Stimulated activated CD4-positive, alpha-beta T cell treated with anti-CD3 and anti-CD28 coated beads, TNF-alpha, amount 100 ng/mL, for 24 hours (primary cell): ENCODE measurements at regions not wholly inside any gene's neighbourhood (a gene's known extent, or its start where the extent isn't known, plus 50 kb on each side); places are given as distances from the start of the nearest gene placed in this dataset.
"Not testable (repeated sequence)": the region's sequence is repeated elsewhere in the genome, so short reads cannot be mapped to it uniquely, and the experiment has no call there.

Source experiments
- DNase-seq, 3 experiments: peaks; one replicate each; pipeline ENCODE4 v3.0.0-alpha.2; 2020; ENCODE audit warnings: low read depth in 3 of 3

- DNase-seq, result no peak
Observed at GRCh38 chr5:154589511-154589910, 111.5 kb upstream of the HAND1 start.

- not testable (repeated sequence) for DNase-seq
Observed at GRCh38 chr5:154588833-154589425, 110.9 kb upstream of the HAND1 start.

DNA sequence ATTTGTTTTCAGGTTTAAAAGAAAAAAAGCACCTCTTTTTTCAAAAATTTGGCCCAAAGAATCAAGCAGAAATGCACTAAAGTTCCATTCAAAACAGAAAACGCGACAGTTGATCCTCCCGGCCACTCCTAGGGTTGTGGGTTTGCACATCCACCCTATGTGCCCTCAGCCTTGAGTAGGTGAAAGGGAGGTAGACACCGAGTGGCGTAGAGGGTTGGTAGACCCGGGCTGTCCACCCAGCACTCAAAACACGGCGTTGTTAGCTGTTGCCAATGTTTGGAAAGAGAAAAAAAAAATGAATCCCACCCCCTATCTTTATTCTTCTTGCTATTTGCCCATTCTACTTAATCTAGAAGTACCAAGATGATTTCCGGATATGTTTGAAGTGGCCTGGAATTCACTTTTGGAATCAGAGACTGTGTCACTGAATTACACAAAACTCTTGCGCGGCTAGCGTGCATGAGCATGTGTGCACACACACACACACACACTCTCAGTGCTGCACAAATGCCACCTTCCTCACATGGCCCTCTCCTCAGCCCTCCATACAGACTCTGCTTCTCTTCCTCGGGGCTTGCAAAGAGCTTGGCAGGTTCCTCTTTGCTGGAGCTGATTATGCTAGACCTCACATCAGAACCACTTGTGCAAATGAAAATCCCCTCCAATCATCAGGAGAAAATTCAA is 110.2 kb upstream of the HAND1 start:
- no peak for DNase-seq

DNA sequence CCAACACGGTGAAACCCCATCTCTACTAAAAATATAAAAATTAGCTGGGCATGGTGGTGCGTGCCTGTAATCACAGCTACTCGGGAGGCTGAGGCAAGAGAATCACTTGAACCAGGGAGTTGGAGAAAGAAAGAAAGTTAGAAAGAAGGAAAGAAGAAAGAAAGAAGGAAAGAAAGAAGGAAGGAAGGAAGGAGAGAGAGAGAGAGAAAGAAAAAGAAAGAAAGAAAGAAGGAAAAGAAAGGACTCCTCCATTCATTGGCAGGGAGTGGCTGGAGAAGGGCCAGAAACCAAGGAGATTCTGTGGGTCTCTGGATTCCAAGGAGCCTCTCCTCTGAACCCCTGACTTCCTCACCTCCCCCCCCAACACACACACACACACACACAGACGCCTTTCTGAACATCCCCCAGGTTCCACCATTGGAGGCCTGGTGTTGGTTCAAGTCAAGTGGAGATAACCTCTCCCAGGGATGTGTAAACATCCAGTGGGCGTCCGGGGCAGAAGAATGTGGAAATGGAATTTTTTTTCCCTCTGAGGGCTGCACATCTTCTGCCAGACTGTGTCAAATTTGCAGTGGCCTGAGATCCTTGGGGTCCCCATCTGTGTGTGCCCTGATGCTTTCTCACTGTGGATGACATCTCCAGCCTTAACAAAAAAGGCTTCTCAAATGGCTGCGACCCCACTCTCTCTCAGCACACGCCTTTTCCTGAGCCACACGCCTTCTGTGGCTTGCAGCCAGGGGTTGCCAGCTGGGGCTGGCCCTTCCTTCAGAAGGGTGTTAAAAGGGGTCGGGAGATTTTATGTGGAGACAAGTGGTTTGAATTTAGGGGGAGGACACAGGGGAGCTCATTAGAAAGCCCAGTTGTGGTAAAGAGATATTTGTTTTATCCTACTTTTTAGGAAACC is 109.3 kb upstream of the HAND1 start:
- DNase-seq, result no peak

GRCh38 chr5:154583671-154584177 is 105.7 kb upstream of the HAND1 start:
- no peak for DNase-seq

DNA sequence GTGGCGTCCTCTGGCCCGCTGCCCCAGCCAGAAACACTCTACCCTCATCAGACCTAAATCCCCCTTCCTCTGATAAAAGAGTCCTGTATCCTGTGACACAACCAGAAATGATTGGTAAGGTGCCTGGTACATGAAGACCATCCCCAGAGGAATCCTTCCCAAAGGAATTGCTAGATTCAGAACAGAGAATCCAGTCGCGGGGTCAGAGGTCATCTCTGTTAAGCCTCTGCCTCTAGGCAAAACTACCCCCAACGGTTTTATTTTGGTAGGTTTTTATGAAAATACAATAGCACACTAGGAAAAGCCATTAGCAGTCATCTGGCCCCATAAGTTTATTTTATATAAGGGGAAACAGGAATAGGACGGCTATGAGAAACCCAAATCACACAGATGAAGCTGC is 102.4 kb upstream of the HAND1 start:
- DNase-seq, result no peak

- DNase-seq, result no peak
Observed at GRCh38 chr5:154577416-154577815, 99.4 kb upstream of the HAND1 start.

DNA sequence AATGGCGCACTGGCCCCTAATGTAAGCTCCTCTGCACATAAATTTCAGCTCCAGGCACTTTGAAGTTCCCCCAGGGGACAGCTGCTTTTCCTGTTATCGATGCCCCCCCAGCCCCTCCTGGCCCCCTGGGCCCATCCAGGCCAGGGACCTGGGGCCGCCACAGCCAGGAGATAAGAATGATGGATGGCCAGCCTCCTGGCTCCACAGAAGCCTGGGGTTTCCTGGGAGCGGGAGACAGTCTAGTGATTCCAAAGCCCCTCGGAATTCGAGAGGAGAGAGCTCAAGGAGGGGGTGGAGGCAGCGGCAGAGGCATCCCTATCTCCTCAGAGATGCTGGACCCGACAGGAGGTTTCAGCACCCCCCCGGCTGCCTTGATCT is 98.4 kb upstream of the HAND1 start:
- no peak for DNase-seq

DNA sequence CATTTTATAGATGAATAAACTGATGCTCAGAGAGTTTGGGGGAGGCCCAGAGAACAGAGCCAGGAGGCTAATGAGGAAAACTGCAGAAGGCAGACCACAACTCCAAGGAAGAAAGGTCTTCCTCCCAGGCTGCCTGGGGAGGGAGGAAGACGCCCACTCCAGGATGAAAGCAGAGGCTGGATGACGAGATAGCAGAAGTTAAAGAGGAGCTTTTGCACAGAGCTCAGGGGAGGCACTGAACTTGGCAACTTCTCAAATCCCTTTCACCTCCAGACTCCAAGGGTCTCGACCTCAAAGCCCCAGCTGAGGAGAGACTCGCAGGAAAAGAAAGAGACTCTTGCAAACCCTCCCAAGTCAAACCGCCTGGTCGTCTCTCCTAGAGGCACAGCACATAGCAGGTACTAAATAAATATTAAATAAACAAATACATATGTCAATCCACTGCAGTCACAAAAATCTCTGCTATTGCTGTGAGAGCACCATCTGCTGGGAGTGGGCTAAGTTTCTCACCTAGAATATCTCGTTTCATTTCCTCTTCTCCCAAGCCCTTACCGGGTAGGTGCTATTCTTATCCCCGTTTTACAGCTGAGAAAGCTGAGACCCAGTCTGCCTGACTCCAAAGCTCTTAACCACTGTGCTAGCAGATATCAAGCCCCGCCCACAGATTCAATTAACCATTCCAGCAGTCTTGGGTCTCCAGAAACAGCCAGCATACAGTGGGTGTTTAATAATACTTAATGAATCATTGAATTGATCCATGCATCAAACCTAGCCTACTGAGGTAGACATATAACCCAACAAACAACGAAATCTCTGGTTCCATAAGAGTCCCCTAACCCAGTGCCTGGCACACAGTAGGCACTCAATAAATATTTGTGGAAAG is 97.8 kb upstream of the HAND1 start:
- no peak for DNase-seq

DNA sequence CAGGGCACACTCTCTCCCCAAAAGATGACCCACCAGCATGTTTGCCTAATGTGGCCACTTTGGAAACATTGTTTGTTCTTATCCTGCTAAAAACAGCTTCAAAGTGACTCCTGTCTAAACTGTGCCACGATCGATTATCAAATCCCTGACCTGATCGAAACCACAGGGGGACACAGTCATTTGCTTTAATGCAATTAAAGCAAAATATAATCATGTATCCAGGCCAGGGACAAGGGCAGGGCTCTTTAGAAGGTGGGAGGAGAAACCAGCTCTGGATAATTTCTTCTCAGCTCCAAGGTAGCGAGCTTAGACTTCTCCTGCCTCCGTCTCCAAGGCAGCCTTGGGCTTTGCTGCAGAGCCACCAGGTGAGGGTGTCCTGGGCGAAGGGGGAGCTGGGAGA is 95.0 kb upstream of the HAND1 start:
- no peak for DNase-seq

DNA sequence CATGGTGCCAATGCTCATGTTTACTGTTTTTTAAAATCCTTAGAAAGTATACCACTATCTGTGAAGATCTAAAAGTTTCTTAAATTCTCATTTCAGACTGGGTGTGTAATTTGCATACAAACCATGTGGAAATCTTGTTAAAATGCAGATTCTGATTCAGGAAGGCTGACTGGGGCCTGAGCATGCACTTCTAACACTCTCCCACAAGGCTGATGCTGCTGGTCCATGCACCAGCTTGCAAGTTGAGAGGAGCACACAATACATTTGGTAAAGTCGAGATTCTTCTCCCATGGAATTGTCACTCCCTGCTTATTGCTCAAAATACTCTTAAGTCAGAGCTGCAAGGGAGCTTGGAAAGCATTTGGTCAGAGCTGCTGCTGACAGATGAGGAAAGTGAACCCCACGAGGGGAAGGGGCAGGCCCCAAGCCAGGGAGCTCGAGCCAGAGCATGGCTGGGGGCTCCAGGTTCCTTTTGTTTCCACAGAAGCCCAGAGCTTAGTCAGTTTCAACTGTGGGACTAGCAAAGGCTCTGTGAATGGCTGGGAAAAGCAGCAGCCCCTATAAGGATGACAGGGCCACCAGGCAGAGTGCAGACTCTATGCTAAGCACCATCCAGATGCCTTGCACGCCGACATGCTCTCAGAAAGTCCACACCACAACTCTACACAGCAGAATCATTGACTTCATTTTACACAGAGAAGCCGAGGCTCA is 93.5 kb upstream of the HAND1 start:
- no peak for DNase-seq

GRCh38 chr5:154570572-154571324 is 92.7 kb upstream of the HAND1 start:
- no peak for DNase-seq

- DNase-seq, result no peak
Observed at GRCh38 chr5:154568589-154568988, 90.6 kb upstream of the HAND1 start.

DNA sequence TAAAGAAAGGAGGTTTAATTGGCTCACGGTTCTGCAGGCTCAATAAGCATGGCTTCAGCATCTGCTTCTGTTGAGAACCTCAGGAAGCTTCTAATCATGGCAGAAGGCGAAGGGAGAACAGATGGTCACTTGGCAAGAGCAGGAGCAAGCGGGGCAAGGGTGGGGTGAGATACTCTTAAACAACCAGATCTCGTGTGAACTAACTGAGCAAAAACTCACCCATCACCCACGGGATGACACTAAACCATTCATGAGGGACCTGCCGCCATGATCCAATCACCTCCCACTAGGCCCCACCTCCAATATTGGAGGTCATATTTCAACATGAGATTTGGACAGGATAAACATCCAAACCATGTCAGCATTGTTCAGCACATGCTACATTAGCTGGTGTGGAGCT is 89.1 kb upstream of the HAND1 start:
- DNase-seq, result no peak

DNA sequence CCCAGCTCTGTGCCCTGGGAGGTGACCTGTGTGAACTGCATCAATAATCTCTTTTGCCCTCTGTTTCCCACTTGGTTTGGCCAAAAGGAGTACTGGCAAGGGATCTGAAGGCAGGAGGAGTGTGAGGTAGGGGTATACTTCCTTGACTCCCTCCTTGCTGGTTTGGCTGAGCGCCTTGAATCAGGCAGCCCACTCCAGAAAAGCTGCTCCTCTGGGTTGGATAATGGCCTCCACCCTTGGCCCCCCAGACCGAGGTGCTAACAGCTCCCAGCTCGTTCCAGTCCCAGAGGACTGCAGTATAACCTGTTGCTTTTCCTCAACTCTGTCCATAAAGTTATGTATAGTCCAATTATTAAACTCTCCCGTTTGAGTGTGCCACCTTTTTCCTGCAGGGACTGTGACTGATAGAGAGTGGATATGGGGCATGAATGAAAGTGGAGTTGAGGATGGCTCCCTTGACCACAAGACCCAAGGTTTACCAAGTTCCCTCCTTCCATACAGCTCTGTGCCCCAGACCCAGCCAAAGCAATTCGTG is 88.2 kb upstream of the HAND1 start:
- no peak for DNase-seq

DNA sequence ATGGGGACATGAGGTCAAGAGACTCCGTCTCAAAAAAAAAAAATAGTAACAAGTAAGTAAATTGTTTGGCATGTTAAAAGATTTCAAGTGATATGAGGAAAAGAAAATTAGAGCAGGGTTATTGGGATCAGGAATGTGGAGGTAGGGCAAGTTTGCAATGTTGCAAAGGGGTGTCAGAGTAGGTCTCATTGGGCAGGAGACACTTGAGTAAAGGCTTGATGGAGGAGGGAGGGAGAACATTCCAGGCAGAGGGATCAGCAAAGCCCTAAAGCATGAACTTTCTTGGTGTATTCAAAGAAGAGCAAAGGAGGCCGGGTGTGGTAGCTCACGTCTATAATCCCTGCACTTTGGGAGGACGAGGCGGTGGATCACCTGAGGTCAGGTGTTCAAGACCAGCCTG is 87.1 kb upstream of the HAND1 start:
- DNase-seq, result no peak

- no peak for DNase-seq
Observed at GRCh38 chr5:154562244-154562880, 84.3 kb upstream of the HAND1 start.

GRCh38 chr5:154559398-154560276 is 81.6 kb upstream of the HAND1 start:
- no peak for DNase-seq

DNA sequence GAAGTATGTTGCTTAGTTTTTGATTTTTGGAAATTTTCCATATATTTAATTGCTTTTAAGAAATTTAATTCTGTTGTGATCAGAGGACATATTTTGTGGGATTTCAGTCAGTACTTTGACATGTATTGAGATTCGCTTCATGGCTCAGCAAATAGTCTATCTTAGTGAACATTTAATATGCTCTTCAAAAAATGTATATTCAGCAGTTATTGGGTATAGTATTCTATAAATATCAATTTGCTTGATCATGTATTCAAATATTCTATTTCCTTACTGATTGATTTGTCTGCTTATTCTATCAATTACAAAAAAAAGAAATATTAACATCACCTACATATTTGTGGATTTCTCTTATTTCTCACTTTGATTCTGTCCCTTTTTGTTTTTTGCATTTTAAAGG is 79.5 kb upstream of the HAND1 start:
- DNase-seq, result no peak
